ENCODE measurements at regions not wholly inside any gene's neighbourhood (a gene's known extent, or its start where the extent isn't known, plus 50 kb on each side); places are given as distances from the start of the nearest gene placed in this dataset.
"Not testable (repeated sequence)": the region's sequence is repeated elsewhere in the genome, so short reads cannot be mapped to it uniquely, and the experiment has no call there.

DNA sequence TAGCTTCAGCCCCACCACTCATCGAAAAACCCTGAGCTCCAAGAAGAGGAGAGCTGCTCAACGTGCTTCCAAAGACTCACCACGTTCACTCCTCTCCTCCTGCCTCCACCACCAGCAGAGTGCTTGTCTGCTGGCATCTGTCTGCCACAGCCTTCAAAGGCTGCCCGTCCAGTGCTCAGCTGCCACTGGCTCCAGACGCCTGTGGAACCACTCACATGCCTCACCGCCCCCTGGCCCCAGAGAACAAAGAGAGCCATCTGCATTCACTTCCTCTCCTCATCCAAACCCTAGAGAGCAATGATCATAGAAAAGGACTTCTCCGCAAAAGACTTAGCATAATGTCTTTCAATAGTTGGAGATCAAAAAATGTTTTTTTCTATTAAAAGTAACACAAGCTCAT is 108.1 kb downstream of the GOLGA6L6 start:
- TF ChIP-seq, protein P1, sequence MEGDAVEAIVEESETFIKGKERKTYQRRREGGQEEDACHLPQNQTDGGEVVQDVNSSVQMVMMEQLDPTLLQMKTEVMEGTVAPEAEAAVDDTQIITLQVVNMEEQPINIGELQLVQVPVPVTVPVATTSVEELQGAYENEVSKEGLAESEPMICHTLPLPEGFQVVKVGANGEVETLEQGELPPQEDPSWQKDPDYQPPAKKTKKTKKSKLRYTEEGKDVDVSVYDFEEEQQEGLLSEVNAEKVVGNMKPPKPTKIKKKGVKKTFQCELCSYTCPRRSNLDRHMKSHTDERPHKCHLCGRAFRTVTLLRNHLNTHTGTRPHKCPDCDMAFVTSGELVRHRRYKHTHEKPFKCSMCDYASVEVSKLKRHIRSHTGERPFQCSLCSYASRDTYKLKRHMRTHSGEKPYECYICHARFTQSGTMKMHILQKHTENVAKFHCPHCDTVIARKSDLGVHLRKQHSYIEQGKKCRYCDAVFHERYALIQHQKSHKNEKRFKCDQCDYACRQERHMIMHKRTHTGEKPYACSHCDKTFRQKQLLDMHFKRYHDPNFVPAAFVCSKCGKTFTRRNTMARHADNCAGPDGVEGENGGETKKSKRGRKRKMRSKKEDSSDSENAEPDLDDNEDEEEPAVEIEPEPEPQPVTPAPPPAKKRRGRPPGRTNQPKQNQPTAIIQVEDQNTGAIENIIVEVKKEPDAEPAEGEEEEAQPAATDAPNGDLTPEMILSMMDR (conservative IDR thresholded peaks at IDR 0.05; ENCODE audit: low read length) = not testable (repeated sequence)
- TF ChIP-seq EZH2phosphoT487 (IDR thresholded peaks at IDR 0.05; ENCODE audit: borderline replicate concordance, low read depth, low read length) = not testable (repeated sequence)
